HS-27A (cell line): ENCODE measurements at regions not wholly inside any gene's neighbourhood (a gene's known extent, or its start where the extent isn't known, plus 50 kb on each side); places are given as distances from the start of the nearest gene placed in this dataset.

Experiments used
- DNase-seq: peaks from one replicate; pipeline ENCODE4 v3.0.0-alpha.2; 2012; ENCODE audit warnings: low read depth, missing footprints

DNA sequence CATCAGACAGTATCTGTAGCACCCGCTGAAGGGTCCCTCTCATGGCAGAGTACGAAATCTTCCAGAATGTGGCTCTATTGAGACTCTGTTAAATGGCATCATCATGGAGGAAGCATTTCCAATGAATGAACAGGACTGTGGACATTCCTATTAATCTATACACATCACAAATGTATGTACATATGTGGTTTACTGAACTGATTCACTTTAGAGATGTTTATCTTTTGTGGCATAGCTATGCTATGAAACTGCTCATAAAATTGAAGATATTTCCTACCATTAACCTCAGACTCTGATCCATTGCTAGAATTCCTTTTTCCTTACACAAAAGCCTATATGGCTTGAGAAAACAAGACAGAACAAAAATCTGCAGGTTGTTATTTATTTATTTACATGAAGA lies 259.6 kb upstream of the RRP15 start:
- DNase-seq = peak; percentile 38

DNA sequence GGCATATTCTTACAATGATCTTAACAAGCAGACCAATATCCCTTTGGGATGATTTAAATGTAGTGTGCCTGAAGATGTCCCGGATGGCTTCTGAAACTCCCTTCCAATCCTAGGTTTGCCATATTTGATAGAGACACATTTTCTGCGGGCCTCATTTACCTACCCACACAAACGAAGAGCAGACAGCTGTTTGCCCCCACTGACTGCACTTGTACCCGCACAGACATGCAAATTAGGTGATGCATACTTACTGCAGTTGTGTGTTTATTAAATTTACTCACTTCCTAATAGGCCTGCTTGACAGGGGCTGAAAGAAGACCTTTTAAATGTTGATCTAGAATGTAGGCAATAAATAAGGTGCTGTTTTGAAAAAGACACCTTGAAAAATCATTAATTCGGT lies 257.9 kb upstream of the RRP15 start:
- DNase-seq = no peak

DNA sequence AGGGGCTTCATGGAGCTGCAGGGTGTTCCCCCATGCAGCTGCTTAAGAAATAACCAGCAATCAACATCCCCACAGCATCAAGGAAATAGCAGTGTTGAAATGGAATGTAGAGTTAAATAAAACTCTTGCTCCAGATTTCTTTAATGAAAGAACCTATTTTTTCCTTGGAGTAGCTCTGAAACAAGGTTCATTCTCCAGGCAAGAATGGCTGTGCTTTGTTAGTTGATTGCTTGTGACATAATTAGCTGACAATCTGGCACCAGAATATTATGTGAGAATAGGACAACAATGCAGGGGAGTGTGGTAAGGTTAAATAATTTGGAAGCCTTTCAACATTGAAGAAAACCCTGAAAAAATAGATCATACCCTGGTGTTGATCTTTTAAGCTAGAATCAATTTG lies 254.2 kb upstream of the RRP15 start:
- DNase-seq = no peak

DNA sequence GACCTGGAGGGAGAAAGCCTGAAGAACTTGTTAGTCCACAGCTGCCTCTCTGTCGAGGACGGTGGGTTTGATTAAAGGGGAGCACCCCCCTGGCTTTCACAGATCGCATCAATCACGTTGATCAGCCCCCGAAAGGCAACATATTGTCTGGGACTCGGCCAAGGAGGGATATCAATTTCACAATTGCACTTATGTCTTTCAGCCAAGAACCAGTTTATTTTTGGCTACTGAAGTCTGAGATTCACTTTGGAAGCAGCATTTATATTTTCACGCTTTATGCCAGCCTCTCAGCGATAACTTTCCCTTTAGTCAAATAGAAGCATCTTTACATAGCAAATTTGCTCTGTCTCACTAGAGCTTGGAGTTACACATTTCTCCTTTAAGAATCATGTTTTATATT lies 253.2 kb upstream of the RRP15 start:
- no peak for DNase-seq

- no peak for DNase-seq
Measured at GRCh38 chr1:218034468-218034867, 250.6 kb upstream of the RRP15 start.

- DNase-seq = no peak
Measured at GRCh38 chr1:218048828-218049420, 236.2 kb upstream of the RRP15 start.

GRCh38 chr1:218049641-218050040 lies 235.5 kb upstream of the RRP15 start:
- no peak for DNase-seq

DNA sequence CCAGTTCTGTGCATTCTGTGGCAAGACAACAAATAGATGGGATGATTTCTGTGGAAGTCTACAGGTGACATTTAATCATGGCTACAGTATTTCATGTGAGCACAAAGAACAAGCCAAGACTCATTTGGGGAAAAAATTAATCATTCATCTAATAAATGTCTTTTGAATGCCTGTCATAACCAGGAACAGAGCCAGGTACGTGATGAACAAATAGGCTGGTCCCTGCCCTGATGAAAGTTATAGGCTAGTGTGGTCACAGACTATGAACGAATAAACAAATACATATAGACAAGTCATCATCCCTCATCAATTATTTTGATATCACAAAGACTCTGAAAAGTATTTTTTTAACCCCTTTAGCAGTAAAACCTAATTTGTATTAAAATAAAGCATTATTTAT lies 226.4 kb upstream of the RRP15 start:
- no peak for DNase-seq

DNA sequence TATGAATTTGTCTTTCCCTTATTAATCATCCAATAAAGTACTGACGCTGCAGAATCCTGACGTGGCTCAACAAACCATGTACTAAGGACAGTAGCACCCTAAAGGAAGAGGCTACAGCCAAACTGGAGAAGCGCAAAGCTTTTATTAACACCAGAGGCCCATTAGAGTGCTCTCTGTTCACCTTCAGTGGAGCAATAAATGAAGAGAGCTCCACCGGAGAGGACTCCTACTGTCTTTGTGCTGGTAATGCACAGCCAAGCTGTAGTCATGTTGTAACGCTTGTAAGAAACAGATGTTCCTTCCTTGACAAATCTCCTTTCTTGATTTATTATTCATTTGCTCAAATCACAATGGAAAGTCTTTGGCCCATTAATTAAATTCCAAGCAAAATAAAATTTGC lies 220.7 kb upstream of the RRP15 start:
- DNase-seq = no peak

GRCh38 chr1:218066332-218066731 lies 218.8 kb upstream of the RRP15 start:
- DNase-seq = no peak

DNA sequence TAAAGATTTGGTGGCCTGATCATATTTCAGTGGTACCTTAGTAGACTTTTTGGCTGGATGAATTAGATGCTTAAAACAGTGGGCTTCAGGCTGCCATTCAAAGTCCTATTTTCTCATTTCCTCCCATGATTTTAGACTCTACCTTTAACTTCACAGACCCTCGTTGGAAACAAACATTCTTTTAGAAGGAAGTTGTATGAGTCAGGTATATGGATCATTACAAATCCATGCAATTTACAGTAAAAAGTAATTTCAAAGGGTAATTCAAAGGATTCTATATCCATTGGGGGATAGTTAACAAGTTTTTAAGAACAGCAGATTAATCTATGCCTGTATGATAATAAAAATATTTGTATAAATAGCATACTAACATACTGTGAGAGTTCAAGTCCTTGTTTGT lies 216.9 kb upstream of the RRP15 start:
- DNase-seq = no peak

GRCh38 chr1:218069180-218069579 lies 215.9 kb upstream of the RRP15 start:
- DNase-seq = no peak

GRCh38 chr1:218073062-218073461 lies 212.0 kb upstream of the RRP15 start:
- no peak for DNase-seq

GRCh38 chr1:218078916-218079315 lies 206.2 kb upstream of the RRP15 start:
- DNase-seq = no peak

GRCh38 chr1:218079347-218079746 lies 205.7 kb upstream of the RRP15 start:
- no peak for DNase-seq

DNA sequence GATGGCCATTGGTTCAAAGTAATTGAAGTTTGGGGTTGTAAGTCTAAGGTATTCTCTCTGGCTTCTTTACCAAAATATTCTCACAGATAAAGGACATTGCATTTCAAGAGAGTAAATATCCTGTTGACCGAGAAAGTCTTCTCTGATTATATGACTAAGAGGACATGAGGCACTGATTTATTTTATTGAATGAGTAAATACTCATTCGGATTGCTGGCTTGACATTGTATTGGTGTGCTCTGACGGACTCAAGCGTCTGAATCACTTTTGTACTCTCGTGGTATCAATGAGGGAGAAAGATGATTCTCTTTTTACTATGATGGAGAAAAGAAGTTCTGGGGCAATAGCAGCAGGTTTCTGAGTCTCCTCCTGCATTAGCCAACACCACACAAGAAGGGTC lies 205.3 kb upstream of the RRP15 start:
- DNase-seq = no peak

DNA sequence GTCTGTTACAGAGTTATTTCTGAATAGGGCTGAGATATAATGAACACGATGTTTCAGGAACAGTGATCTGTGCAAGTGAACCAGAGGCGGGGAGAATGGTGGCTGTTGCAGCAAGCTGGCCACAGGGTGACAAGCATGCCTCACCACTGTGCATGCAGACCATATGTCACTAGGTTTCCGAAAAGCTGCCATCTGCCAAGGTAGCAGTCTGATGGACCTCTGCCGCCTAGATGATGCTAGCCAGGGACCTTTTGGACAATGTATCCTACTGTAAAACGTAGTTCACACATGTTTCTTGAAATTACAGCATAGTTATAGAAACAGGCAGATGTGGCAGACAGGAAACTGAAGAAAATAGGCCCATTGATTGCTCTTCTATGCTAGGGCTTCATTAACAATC lies 204.2 kb upstream of the RRP15 start:
- no peak for DNase-seq

- DNase-seq = no peak
Measured at GRCh38 chr1:218081358-218081757, 203.7 kb upstream of the RRP15 start.

DNA sequence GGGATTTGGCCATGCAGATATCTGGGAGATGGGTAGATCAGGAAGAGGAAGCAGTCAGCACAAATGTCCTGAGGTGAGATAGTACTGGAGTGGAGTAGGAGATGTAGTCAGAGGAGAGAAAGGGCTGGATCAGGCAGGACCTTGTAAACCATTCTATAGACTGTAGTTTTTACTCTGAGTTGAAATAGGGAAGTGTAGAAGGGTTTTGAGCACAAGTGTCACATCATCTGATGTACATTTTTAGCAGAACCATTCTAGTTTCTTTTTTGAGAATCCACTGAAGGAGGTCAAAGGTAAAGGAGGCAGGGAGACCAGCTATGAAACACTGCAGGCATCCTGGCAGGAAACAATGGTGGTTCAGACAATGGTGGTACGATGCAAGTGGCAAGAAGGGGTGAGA lies 194.6 kb upstream of the RRP15 start:
- DNase-seq = no peak

DNA sequence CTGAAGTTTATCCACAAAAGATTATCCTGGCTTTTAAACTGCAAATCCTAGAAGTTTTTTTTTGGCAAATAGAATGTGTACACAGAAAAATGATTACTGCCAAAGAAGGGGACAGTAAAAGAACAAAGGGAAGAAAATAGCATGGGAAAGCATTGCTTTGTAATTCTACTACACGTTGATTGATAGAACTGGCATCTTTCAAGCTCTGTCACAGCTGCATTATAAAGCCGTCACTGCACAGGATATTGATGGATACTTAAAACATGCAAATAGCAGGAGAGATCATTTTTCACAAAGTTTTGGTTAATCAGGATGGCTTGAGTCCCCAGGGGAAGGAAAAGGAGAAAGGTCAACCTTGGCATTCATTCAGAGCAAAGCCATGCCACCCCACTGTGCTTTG lies 183.7 kb upstream of the RRP15 start:
- no peak for DNase-seq

- DNase-seq = no peak
Measured at GRCh38 chr1:218108034-218108433, 177.1 kb upstream of the RRP15 start.

GRCh38 chr1:218112862-218113261 lies 172.2 kb upstream of the RRP15 start:
- DNase-seq = no peak

GRCh38 chr1:218123968-218124367 lies 161.1 kb upstream of the RRP15 start:
- no peak for DNase-seq

DNA sequence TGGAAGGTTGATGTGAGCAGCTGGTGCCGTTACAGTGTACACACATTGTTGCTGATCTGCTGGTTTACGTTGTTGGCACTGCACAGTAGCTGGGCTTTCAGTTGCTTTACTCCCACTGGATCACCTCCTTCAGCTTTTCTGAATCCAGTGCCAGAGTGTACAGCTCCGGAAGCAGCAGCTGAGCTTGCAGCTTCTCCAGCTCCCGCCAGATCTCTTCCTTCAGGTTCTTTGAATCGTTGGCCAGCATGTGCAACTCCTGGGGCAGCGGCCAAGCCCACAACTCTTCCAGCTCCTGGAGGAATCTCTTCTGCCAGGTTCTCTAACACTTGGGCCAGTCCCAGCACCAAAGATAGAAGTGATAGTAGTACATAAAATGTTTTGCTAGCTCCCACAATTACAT lies 149.7 kb upstream of the RRP15 start:
- DNase-seq = no peak

GRCh38 chr1:218139761-218140160 lies 145.3 kb upstream of the RRP15 start:
- DNase-seq = no peak
